ENCODE measurements at regions not wholly inside any gene's neighbourhood (a gene's known extent, or its start where the extent isn't known, plus 50 kb on each side); places are given as distances from the start of the nearest gene placed in this dataset.

GRCh38 chr1:29634746-29635335 is 398.5 kb downstream of the PTPRU start:
- Mint-ChIP-seq H3K27ac (ENCODE audit: low read depth) (no peak overlapping the region), H3K36me3 (ENCODE audit: insufficient read depth) (no peaks in the 10 kb centered on the region), H3K9me3 (no peaks in the 10 kb centered on the region), H3K4me1 (no peaks in the 10 kb centered on the region), H3K27me3 (peaks cover 62% of the 10 kb centered on the region), H3K4me3 (no peak overlapping the region)
- ATAC-seq (replicated peaks; ENCODE audit: extremely low read depth, poor library complexity, severe bottlenecking) (no peak), DNase-seq (ENCODE audit: low spot score in 2 of 2) (no peak)

GRCh38 chr1:29634324-29634723 is 398.0 kb downstream of the PTPRU start:
- no peak for ATAC-seq (replicated peaks; ENCODE audit: extremely low read depth, poor library complexity, severe bottlenecking)
- Mint-ChIP-seq H3K36me3 (ENCODE audit: insufficient read depth) (no peaks in the 10 kb centered on the region), H3K27me3 (peaks cover 59% of the 10 kb centered on the region), H3K27ac (ENCODE audit: low read depth) (no peak overlapping the region), H3K4me3 (no peak overlapping the region), H3K9me3 (no peaks in the 10 kb centered on the region), H3K4me1 (no peaks in the 10 kb centered on the region)
- DNase-seq (ENCODE audit: low spot score in 2 of 2), result no peak

- H3K4me1 Mint-ChIP-seq, result no peaks in the 10 kb centered on the region
- no peak overlapping the region for H3K27ac Mint-ChIP-seq (ENCODE audit: low read depth)
- no peaks in the 10 kb centered on the region for H3K36me3 Mint-ChIP-seq (ENCODE audit: insufficient read depth)
- H3K27me3 Mint-ChIP-seq, result peaks cover 59% of the 10 kb centered on the region
- ATAC-seq (replicated peaks; ENCODE audit: extremely low read depth, poor library complexity, severe bottlenecking) (no peak), DNase-seq (ENCODE audit: low spot score in 2 of 2) (no peak)
- H3K4me3 Mint-ChIP-seq, result no peak overlapping the region
- H3K9me3 Mint-ChIP-seq, result no peaks in the 10 kb centered on the region
These were observed 397.4 kb downstream of the PTPRU start for GRCh38 chr1:29633771-29634170.

DNA sequence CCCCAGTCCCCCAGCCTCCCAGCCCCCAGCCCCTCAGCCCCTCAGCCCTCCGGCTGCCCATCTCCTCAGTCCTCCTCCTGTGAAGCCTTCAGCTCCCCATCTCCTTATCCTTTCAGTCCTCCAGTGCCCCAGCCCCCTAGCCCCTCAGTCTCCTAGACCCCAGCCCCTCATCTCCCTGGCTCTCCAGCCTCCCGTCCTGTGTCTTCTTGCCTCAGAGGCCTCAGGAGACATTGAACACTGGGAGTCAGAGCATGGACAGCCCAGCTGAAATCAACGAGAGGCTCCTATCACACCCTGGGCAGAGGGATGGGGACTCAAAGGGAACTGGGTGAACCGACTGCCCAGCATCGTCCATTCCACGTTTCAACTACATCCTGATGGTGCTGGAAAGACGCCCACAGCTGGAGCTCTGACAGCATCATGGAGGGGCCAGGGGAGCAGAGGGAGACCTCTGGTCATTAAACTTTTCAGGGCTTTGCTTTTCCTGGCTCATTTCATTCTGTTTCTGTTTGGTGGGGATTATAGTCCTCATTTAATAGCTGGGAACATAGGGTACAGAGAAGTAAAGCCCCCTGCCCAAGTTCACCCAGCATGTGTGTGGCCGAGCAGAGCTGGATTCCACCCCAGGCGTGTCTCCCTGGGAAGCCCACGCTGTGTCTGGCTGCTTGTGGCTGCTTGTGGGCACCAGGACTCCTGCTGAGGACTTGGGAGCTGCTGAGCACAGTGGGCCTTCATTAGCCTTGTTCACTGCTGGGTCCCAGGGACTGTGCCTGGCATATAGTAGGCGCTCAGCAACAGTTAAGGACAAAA is 396.7 kb downstream of the PTPRU start:
- peaks cover 5% of the 10 kb centered on the region for H3K9me3 Mint-ChIP-seq
- ATAC-seq (replicated peaks; ENCODE audit: extremely low read depth, poor library complexity, severe bottlenecking) (no peak), DNase-seq (ENCODE audit: low spot score in 2 of 2) (no peak)
- peaks cover 59% of the 10 kb centered on the region for H3K27me3 Mint-ChIP-seq
- H3K4me1 Mint-ChIP-seq, result no peaks in the 10 kb centered on the region
- H3K36me3 Mint-ChIP-seq (ENCODE audit: insufficient read depth), result no peaks in the 10 kb centered on the region
- H3K4me3 Mint-ChIP-seq, result no peak overlapping the region
- no peak overlapping the region for H3K27ac Mint-ChIP-seq (ENCODE audit: low read depth)

GRCh38 chr1:29631836-29632805 is 395.8 kb downstream of the PTPRU start:
- peaks cover 8% of the 10 kb centered on the region for H3K9me3 Mint-ChIP-seq
- no peak overlapping the region for H3K27ac Mint-ChIP-seq (ENCODE audit: low read depth)
- no peak for ATAC-seq (replicated peaks; ENCODE audit: extremely low read depth, poor library complexity, severe bottlenecking)
- H3K27me3 Mint-ChIP-seq, result peaks cover 61% of the 10 kb centered on the region
- H3K4me3 Mint-ChIP-seq, result no peak overlapping the region
- no peaks in the 10 kb centered on the region for H3K36me3 Mint-ChIP-seq (ENCODE audit: insufficient read depth)
- no peak for DNase-seq (ENCODE audit: low spot score in 2 of 2)
- H3K4me1 Mint-ChIP-seq, result no peaks in the 10 kb centered on the region

GRCh38 chr1:29631361-29631760 is 395.0 kb downstream of the PTPRU start:
- no peaks in the 10 kb centered on the region for H3K36me3 Mint-ChIP-seq (ENCODE audit: insufficient read depth)
- peaks cover 8% of the 10 kb centered on the region for H3K9me3 Mint-ChIP-seq
- no peak for DNase-seq (ENCODE audit: low spot score in 2 of 2)
- no peak for ATAC-seq (replicated peaks; ENCODE audit: extremely low read depth, poor library complexity, severe bottlenecking)
- H3K27me3 Mint-ChIP-seq, result peaks cover 68% of the 10 kb centered on the region
- no peaks in the 10 kb centered on the region for H3K4me1 Mint-ChIP-seq
- no peak overlapping the region for H3K27ac Mint-ChIP-seq (ENCODE audit: low read depth)
- H3K4me3 Mint-ChIP-seq, result no peak overlapping the region

GRCh38 chr1:29630756-29631155 is 394.4 kb downstream of the PTPRU start:
- Mint-ChIP-seq H3K27ac (ENCODE audit: low read depth) (no peak overlapping the region), H3K27me3 (peaks cover 66% of the 10 kb centered on the region), H3K4me3 (no peak overlapping the region), H3K9me3 (peaks cover 8% of the 10 kb centered on the region), H3K4me1 (no peaks in the 10 kb centered on the region), H3K36me3 (ENCODE audit: insufficient read depth) (no peaks in the 10 kb centered on the region)
- DNase-seq (ENCODE audit: low spot score in 2 of 2), result no peak
- ATAC-seq (replicated peaks; ENCODE audit: extremely low read depth, poor library complexity, severe bottlenecking), result no peak

DNA sequence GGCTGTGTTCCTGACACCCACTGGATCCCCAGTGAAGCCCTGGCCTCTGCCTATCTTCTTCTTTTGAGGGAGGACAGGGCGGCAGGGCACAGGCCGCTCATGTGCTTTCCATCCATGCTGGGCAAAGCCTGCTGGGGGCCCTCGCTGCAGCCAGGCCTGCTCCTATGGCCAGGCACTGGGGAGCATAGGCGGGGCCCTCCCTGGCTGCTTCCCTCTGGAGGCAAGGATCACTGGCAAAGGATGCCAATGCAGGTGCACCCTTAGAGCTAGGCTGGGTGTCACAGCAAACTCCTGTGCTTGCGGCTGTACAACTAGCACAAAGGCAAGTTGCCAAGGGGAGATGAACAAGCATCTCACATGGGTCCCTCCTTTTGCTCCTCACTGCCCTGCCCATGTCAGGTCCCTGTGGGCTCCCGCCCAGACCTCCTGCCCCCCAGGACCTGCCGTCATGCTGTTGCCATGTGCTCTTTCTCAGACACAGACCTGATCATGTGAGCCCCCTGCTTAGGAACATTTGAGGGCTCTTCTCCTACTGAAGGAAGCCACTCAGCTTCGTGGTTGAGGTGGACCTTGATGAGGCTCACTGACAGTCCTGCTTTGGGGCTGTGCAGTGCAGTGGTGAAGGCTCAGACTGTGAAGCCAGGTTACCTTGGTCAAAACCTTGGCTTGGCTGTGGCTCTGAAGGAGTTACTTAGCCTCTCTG is 393.6 kb downstream of the PTPRU start:
- no peak for ATAC-seq (replicated peaks; ENCODE audit: extremely low read depth, poor library complexity, severe bottlenecking)
- no peak for DNase-seq (ENCODE audit: low spot score in 2 of 2)
- H3K4me3 Mint-ChIP-seq, result no peak overlapping the region
- H3K27me3 Mint-ChIP-seq, result peaks cover 66% of the 10 kb centered on the region
- no peaks in the 10 kb centered on the region for H3K4me1 Mint-ChIP-seq
- no peaks in the 10 kb centered on the region for H3K36me3 Mint-ChIP-seq (ENCODE audit: insufficient read depth)
- H3K9me3 Mint-ChIP-seq, result peaks cover 8% of the 10 kb centered on the region
- H3K27ac Mint-ChIP-seq (ENCODE audit: low read depth), result no peak overlapping the region

DNA sequence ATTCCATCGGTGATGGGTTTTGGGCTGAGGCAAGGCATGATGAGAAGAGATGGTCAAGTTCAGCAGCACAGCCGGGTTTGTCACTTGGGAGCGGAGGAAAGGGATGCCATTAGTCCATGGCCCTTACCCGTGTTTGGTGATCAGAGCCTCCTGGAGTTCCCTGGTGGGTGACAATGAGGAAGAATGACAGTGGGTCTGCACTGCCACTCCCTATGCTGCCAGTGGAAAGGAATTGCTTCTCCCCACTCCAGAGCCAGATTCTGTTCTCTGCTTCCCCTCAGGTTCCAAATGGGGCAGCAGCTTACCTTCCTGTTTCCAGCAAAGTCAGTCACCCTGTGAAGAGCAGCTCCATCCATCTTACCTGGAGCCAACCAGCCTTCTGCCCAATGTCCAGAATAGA is 393.1 kb downstream of the PTPRU start:
- H3K4me1 Mint-ChIP-seq, result no peaks in the 10 kb centered on the region
- ATAC-seq (replicated peaks; ENCODE audit: extremely low read depth, poor library complexity, severe bottlenecking) (no peak), DNase-seq (ENCODE audit: low spot score in 2 of 2) (no peak)
- peaks cover 8% of the 10 kb centered on the region for H3K9me3 Mint-ChIP-seq
- H3K27ac Mint-ChIP-seq (ENCODE audit: low read depth), result no peak overlapping the region
- H3K4me3 Mint-ChIP-seq, result no peak overlapping the region
- peaks cover 69% of the 10 kb centered on the region for H3K27me3 Mint-ChIP-seq
- H3K36me3 Mint-ChIP-seq (ENCODE audit: insufficient read depth), result no peaks in the 10 kb centered on the region

- peaks cover 69% of the 10 kb centered on the region for H3K27me3 Mint-ChIP-seq
- ATAC-seq (replicated peaks; ENCODE audit: extremely low read depth, poor library complexity, severe bottlenecking) (no peak), DNase-seq (ENCODE audit: low spot score in 2 of 2) (no peak)
- H3K36me3 Mint-ChIP-seq (ENCODE audit: insufficient read depth), result no peaks in the 10 kb centered on the region
- H3K4me3 Mint-ChIP-seq, result no peak overlapping the region
- no peak overlapping the region for H3K27ac Mint-ChIP-seq (ENCODE audit: low read depth)
- H3K4me1 Mint-ChIP-seq, result no peaks in the 10 kb centered on the region
- peaks cover 8% of the 10 kb centered on the region for H3K9me3 Mint-ChIP-seq
These were observed 391.9 kb downstream of the PTPRU start for GRCh38 chr1:29628190-29628589.

DNA sequence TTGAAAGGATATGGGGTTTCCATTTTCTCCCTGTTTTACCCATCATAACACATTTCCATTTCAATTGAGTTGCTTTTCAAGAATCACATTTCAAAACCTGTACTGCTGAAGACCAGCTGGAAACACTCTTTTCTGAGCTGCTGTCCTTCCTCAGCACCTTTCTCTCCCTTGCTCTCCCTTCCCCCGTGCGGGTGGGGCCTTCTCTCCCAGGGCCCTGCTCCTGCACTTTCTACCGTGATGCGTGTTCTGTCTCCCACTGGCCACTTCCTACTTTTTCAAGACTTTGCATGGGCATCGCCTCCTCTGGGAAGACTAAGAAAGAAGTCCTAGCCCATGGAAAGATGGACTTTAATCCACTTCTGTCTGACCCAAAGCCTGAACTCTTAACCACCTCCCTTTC is 390.4 kb downstream of the PTPRU start:
- DNase-seq (ENCODE audit: low spot score in 2 of 2) (no peak), ATAC-seq (replicated peaks; ENCODE audit: extremely low read depth, poor library complexity, severe bottlenecking) (no peak)
- Mint-ChIP-seq H3K4me1 (no peaks in the 10 kb centered on the region), H3K36me3 (ENCODE audit: insufficient read depth) (no peaks in the 10 kb centered on the region), H3K4me3 (no peak overlapping the region), H3K27ac (ENCODE audit: low read depth) (no peak overlapping the region), H3K27me3 (peaks cover 70% of the 10 kb centered on the region), H3K9me3 (peaks cover 8% of the 10 kb centered on the region)

DNA sequence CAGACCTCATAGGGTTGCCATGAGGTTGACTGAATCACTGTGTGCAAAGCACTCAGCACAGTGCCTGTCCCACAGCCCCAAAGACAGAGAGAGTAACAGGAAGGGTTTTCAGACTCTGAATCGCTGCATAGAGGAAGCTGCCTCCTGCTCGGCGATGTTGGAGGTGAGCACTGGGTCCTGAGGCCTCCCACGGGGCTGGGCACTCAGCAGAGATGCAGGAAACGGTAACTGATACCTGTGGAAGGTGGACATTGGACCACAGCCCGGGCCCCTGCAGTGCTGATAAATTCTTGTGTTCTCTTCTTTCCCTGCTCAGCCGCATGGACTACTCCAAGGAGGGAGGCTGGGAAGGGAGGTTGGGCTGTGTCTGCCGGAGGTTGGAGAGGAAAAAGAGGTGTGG is 389.7 kb downstream of the PTPRU start:
- DNase-seq (ENCODE audit: low spot score in 2 of 2) (no peak), ATAC-seq (replicated peaks; ENCODE audit: extremely low read depth, poor library complexity, severe bottlenecking) (no peak)
- H3K9me3 Mint-ChIP-seq, result peaks cover 8% of the 10 kb centered on the region
- no peak overlapping the region for H3K27ac Mint-ChIP-seq (ENCODE audit: low read depth)
- H3K27me3 Mint-ChIP-seq, result peaks cover 70% of the 10 kb centered on the region
- no peaks in the 10 kb centered on the region for H3K4me1 Mint-ChIP-seq
- no peaks in the 10 kb centered on the region for H3K36me3 Mint-ChIP-seq (ENCODE audit: insufficient read depth)
- H3K4me3 Mint-ChIP-seq, result no peak overlapping the region
